GM18519 (cell line): ENCODE measurements at regions not wholly inside any gene's neighbourhood (a gene's known extent, or its start where the extent isn't known, plus 50 kb on each side); places are given as distances from the start of the nearest gene placed in this dataset.
A peak's percentile ranks its signal among the peaks of the same experiment; 100 is the strongest.
"Not testable (repeated sequence)": the region's sequence is repeated elsewhere in the genome, so short reads cannot be mapped to it uniquely, and the experiment has no call there.

ENCODE experiments used
- ATAC-seq: cut with Tn5 transposase; IDR thresholded peaks from one replicate; pipeline ENCODE4 v1.9.1; 2021; ENCODE audit warnings: mild to moderate bottlenecking, moderate library complexity; ENCODE audit not compliant: unreplicated experiment, low FRiP score

GRCh38 chr13:74557870-74558269 is 423.7 kb upstream of the KLF12 start:
- no peak for ATAC-seq

- ATAC-seq = no peak
Observed at GRCh38 chr13:74555651-74556420, 421.6 kb upstream of the KLF12 start.

- ATAC-seq = no peak
Observed at GRCh38 chr13:74555276-74555625, 421.0 kb upstream of the KLF12 start.

- ATAC-seq = no peak
Observed at GRCh38 chr13:74554569-74555275, 420.5 kb upstream of the KLF12 start.

- ATAC-seq = peak; percentile 44
Observed at GRCh38 chr13:74550039-74550438, 415.8 kb upstream of the KLF12 start.

- ATAC-seq = not testable (repeated sequence)
Observed at GRCh38 chr13:74536649-74537048, 402.4 kb upstream of the KLF12 start.

- no peak for ATAC-seq
Observed at GRCh38 chr13:74533226-74533625, 399.0 kb upstream of the KLF12 start.

- no peak for ATAC-seq
Observed at GRCh38 chr13:74530011-74530410, 395.8 kb upstream of the KLF12 start.

GRCh38 chr13:74528734-74529513 is 394.7 kb upstream of the KLF12 start:
- no peak for ATAC-seq

GRCh38 chr13:74523057-74523456 is 388.9 kb upstream of the KLF12 start:
- no peak for ATAC-seq

GRCh38 chr13:74511523-74511922 is 377.3 kb upstream of the KLF12 start:
- no peak for ATAC-seq

GRCh38 chr13:74487091-74487722 is 353.0 kb upstream of the KLF12 start:
- ATAC-seq = no peak

- peak; percentile 58 for ATAC-seq
Observed at GRCh38 chr13:74485757-74486156, 351.6 kb upstream of the KLF12 start.

- ATAC-seq = no peak
Observed at GRCh38 chr13:74479124-74479523, 344.9 kb upstream of the KLF12 start.

GRCh38 chr13:74476788-74477187 is 342.6 kb upstream of the KLF12 start:
- ATAC-seq = no peak

- no peak for ATAC-seq
Observed at GRCh38 chr13:74476365-74476764, 342.2 kb upstream of the KLF12 start.

GRCh38 chr13:74466864-74467263 is 332.7 kb upstream of the KLF12 start:
- no peak for ATAC-seq

- ATAC-seq = no peak
Observed at GRCh38 chr13:74466020-74466419, 331.8 kb upstream of the KLF12 start.

- no peak for ATAC-seq
Observed at GRCh38 chr13:74465271-74465670, 331.1 kb upstream of the KLF12 start.

- ATAC-seq = no peak
Observed at GRCh38 chr13:74464670-74465069, 330.5 kb upstream of the KLF12 start.

GRCh38 chr13:74461011-74461410 is 326.8 kb upstream of the KLF12 start:
- ATAC-seq = no peak
